ENCODE measurements at regions not wholly inside any gene's neighbourhood (a gene's known extent, or its start where the extent isn't known, plus 50 kb on each side); places are given as distances from the start of the nearest gene placed in this dataset.

GRCh38 chr18:5702016-5702415 lies 158.2 kb upstream of the EPB41L3 start (continued):
- TF ChIP-seq ZBTB8A (tag by site-specific recombination; IDR thresholded peaks at IDR 0.05) (peak; percentile 36; the same call in 1 of the 2 replicates), ZNF140 (tag by site-specific recombination; IDR thresholded peaks at IDR 0.05) (0 out of 2 replicates have a peak, but pooled peaks have one; percentile 23), ZNF394 (tag by site-specific recombination; IDR thresholded peaks at IDR 0.05; ENCODE audit: borderline replicate concordance) (peak; percentile 76; the same call in 1 of the 2 replicates), ZNF555 (tag by site-specific recombination; conservative IDR thresholded peaks at IDR 0.05) (peak; percentile 52), ZBTB11 (tag by site-specific recombination; conservative IDR thresholded peaks at IDR 0.05; ENCODE audit: low read depth) (peak; percentile 54; the same call in 1 of the 2 replicates), ZNF623 (tag by site-specific recombination; IDR thresholded peaks at IDR 0.05) (peak; percentile 46)

- ChIA-PET CTCF (no interaction called here), POLR2A (no interaction called here)
- Histone ChIP-seq H3K4me3 (ENCODE audit: low read depth, low read length) (no peak overlapping the region), H3K4me1 (ENCODE audit: control insufficient read depth, insufficient read depth, low read length) (no peaks in the 10 kb centered on the region), H3K9me3 (ENCODE audit: control insufficient read depth, insufficient read depth, low read depth, low read length) (no peaks in the 10 kb centered on the region), H3K36me3 (ENCODE audit: control insufficient read depth in 2 of 2, insufficient read depth in 1 of 2, low read length in 2 of 2) (no peaks in the 10 kb centered on the region), H3K27ac (ENCODE audit: extremely low read depth, low read depth, low read length) (no peak overlapping the region)
- TF ChIP-seq ZSCAN16 (tag by site-specific recombination; IDR thresholded peaks at IDR 0.05), result no peak
Measured at GRCh38 chr18:5693699-5694294, 150.0 kb upstream of the EPB41L3 start.

GRCh38 chr18:5678779-5679406 lies 135.1 kb upstream of the EPB41L3 start:
- TF ChIP-seq ZFP69B (tag by site-specific recombination; IDR thresholded peaks at IDR 0.05), result no peak
- no peak for TF ChIP-seq GLI4 (tag by site-specific recombination; IDR thresholded peaks at IDR 0.05)
- no peak for TF ChIP-seq ZNF747 (tag by site-specific recombination; IDR thresholded peaks at IDR 0.05)
- TF ChIP-seq, protein P1, sequence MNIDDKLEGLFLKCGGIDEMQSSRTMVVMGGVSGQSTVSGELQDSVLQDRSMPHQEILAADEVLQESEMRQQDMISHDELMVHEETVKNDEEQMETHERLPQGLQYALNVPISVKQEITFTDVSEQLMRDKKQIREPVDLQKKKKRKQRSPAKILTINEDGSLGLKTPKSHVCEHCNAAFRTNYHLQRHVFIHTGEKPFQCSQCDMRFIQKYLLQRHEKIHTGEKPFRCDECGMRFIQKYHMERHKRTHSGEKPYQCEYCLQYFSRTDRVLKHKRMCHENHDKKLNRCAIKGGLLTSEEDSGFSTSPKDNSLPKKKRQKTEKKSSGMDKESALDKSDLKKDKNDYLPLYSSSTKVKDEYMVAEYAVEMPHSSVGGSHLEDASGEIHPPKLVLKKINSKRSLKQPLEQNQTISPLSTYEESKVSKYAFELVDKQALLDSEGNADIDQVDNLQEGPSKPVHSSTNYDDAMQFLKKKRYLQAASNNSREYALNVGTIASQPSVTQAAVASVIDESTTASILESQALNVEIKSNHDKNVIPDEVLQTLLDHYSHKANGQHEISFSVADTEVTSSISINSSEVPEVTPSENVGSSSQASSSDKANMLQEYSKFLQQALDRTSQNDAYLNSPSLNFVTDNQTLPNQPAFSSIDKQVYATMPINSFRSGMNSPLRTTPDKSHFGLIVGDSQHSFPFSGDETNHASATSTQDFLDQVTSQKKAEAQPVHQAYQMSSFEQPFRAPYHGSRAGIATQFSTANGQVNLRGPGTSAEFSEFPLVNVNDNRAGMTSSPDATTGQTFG (tag by site-specific recombination; IDR thresholded peaks at IDR 0.05; ENCODE audit: borderline replicate concordance), result no peak
- TF ChIP-seq GLI2 (tag by site-specific recombination; IDR thresholded peaks at IDR 0.05; ENCODE audit: borderline replicate concordance, low read depth), result no peak
- TF ChIP-seq ZFP41 (tag by site-specific recombination; IDR thresholded peaks at IDR 0.05; ENCODE audit: borderline replicate concordance), result no peak
- TF ChIP-seq ZNF544 (tag by site-specific recombination; IDR thresholded peaks at IDR 0.05), result no peak
- no peak for TF ChIP-seq ZIC2 (tag by site-specific recombination; IDR thresholded peaks at IDR 0.05)
- no peak for TF ChIP-seq ZBTB8A (tag by site-specific recombination; IDR thresholded peaks at IDR 0.05)
- no peak for TF ChIP-seq BCL11A (tag by site-specific recombination; IDR thresholded peaks at IDR 0.05; ENCODE audit: low read depth)
- TF ChIP-seq ZBTB20 (tag by site-specific recombination; IDR thresholded peaks at IDR 0.05), result no peak
- no peak for TF ChIP-seq KLF9 (tag by site-specific recombination; IDR thresholded peaks at IDR 0.05; ENCODE audit: low read depth)
- CTCF ChIA-PET, result no interaction called here
- H3K4me1 ChIP-seq (ENCODE audit: control insufficient read depth, insufficient read depth, low read length), result no peaks in the 10 kb centered on the region
- H3K4me3 ChIP-seq (ENCODE audit: low read depth, low read length), result no peak overlapping the region
- POLR2A ChIA-PET, result no interaction called here
- no peak overlapping the region for H3K27ac ChIP-seq (ENCODE audit: extremely low read depth, low read depth, low read length)
- H3K9me3 ChIP-seq (ENCODE audit: control insufficient read depth, insufficient read depth, low read depth, low read length), result no peaks in the 10 kb centered on the region
- H3K36me3 ChIP-seq (ENCODE audit: control insufficient read depth in 2 of 2, insufficient read depth in 1 of 2, low read length in 2 of 2), result no peaks in the 10 kb centered on the region
